ENCODE measurements at regions not wholly inside any gene's neighbourhood (a gene's known extent, or its start where the extent isn't known, plus 50 kb on each side); places are given as distances from the start of the nearest gene placed in this dataset.

GRCh38 chr5:24823625-24824024, 178.8 kb upstream of the CDH10 start:
- in situ Hi-C loops (cut with MboI; ENCODE audit: low pct_unique_long_range_greater_than_20kb, low sequenced_read_pairs, unreplicated experiment): no loop called here

GRCh38 chr5:24819841-24820240, 175.1 kb upstream of the CDH10 start:
- in situ Hi-C loops (cut with MboI; ENCODE audit: low pct_unique_long_range_greater_than_20kb, low sequenced_read_pairs, unreplicated experiment): no loop called here
- TF ChIP-seq CTCF (IDR thresholded peaks at IDR 0.05; ENCODE audit: extremely low read depth, insufficient read depth, missing control alignments): no peak
- no peak for DNase-seq (ENCODE audit: low spot score)

More at GRCh38 chr5:24823625-24824024, 178.8 kb upstream of the CDH10 start:
- TF ChIP-seq CTCF (IDR thresholded peaks at IDR 0.05; ENCODE audit: extremely low read depth, insufficient read depth, missing control alignments): no peak
- no peak for DNase-seq (ENCODE audit: low spot score)

- in situ Hi-C loops (cut with MboI; ENCODE audit: low pct_unique_long_range_greater_than_20kb, low sequenced_read_pairs, unreplicated experiment): no loop called here
- no peak for TF ChIP-seq CTCF (IDR thresholded peaks at IDR 0.05; ENCODE audit: extremely low read depth, insufficient read depth, missing control alignments)
- DNase-seq (ENCODE audit: low spot score): no peak
Measured at GRCh38 chr5:24817966-24818365, 173.2 kb upstream of the CDH10 start.

GRCh38 chr5:24816206-24816605, 171.4 kb upstream of the CDH10 start:
- DNase-seq (ENCODE audit: low spot score): no peak
- TF ChIP-seq CTCF (IDR thresholded peaks at IDR 0.05; ENCODE audit: extremely low read depth, insufficient read depth, missing control alignments): no peak
- in situ Hi-C loops (cut with MboI; ENCODE audit: low pct_unique_long_range_greater_than_20kb, low sequenced_read_pairs, unreplicated experiment): no loop called here

- TF ChIP-seq CTCF (IDR thresholded peaks at IDR 0.05; ENCODE audit: extremely low read depth, insufficient read depth, missing control alignments): no peak
- no peak for DNase-seq (ENCODE audit: low spot score)
- in situ Hi-C loops (cut with MboI; ENCODE audit: low pct_unique_long_range_greater_than_20kb, low sequenced_read_pairs, unreplicated experiment): no loop called here
Measured at GRCh38 chr5:24805230-24805629, 160.5 kb upstream of the CDH10 start.

GRCh38 chr5:24804221-24804681, 159.5 kb upstream of the CDH10 start:
- DNase-seq (ENCODE audit: low spot score): no peak
- in situ Hi-C loops (cut with MboI; ENCODE audit: low pct_unique_long_range_greater_than_20kb, low sequenced_read_pairs, unreplicated experiment): no loop called here
- no peak for TF ChIP-seq CTCF (IDR thresholded peaks at IDR 0.05; ENCODE audit: extremely low read depth, insufficient read depth, missing control alignments)

GRCh38 chr5:24791326-24791725, 146.5 kb upstream of the CDH10 start:
- DNase-seq (ENCODE audit: low spot score): no peak
- in situ Hi-C loops (cut with MboI; ENCODE audit: low pct_unique_long_range_greater_than_20kb, low sequenced_read_pairs, unreplicated experiment): no loop called here
- no peak for TF ChIP-seq CTCF (IDR thresholded peaks at IDR 0.05; ENCODE audit: extremely low read depth, insufficient read depth, missing control alignments)

Measured in GM13977 (cell line).